ENCODE measurements at regions not wholly inside any gene's neighbourhood (a gene's known extent, or its start where the extent isn't known, plus 50 kb on each side); places are given as distances from the start of the nearest gene placed in this dataset.

DNA sequence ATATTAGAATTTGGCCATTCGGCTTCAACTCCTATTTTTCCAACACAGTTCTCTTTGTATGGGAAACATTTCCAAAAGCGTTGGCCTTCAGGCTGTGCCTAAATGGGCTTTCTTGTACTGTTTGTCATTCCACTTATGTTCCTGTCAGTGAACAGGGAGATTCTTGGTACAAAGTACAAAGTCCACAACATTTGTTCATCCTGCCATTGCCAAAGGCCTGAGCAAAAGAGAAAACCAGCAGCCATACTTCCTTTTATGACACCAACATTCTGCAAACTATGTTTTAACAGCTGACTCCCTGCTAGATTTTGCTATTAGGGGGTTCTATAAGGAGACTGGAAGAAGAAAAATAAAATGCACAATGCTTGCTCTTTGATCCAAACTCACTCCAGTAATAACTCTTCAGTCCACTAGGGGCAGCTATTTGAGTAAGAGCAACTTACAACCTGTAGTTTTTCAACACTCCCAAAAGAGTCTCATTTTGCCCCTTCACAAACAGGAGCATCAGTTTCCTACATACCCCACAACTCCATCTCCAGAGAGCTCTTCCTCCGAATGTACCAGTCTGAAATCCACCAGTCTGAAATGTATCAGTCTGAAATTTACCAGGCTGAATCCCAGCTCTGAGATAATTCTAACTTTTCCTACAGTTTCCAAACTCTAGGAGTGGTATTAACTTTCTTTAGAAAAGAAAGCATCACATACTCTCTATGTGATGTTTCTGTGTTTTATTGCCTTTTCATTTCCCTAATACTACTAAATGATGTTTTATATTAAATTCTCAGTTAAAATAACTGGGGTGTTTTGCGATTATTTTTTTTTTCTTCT, 693.8 kb downstream of the DNAH5 start:
- TF ChIP-seq, protein P1, sequence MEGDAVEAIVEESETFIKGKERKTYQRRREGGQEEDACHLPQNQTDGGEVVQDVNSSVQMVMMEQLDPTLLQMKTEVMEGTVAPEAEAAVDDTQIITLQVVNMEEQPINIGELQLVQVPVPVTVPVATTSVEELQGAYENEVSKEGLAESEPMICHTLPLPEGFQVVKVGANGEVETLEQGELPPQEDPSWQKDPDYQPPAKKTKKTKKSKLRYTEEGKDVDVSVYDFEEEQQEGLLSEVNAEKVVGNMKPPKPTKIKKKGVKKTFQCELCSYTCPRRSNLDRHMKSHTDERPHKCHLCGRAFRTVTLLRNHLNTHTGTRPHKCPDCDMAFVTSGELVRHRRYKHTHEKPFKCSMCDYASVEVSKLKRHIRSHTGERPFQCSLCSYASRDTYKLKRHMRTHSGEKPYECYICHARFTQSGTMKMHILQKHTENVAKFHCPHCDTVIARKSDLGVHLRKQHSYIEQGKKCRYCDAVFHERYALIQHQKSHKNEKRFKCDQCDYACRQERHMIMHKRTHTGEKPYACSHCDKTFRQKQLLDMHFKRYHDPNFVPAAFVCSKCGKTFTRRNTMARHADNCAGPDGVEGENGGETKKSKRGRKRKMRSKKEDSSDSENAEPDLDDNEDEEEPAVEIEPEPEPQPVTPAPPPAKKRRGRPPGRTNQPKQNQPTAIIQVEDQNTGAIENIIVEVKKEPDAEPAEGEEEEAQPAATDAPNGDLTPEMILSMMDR (IDR thresholded peaks at IDR 0.05; ENCODE audit: low read depth, low read length) = peak; percentile 69
- no peak for TF ChIP-seq MYC (IDR thresholded peaks at IDR 0.05; ENCODE audit: low read depth, low read length)
